HG03039 (cell line): ENCODE measurements at regions not wholly inside any gene's neighbourhood (a gene's known extent, or its start where the extent isn't known, plus 50 kb on each side); places are given as distances from the start of the nearest gene placed in this dataset.

ENCODE experiments used
- ATAC-seq: cut with Tn5 transposase; IDR thresholded peaks from one replicate; pipeline ENCODE4 v1.9.1; 2021; ENCODE audit warnings: mild to moderate bottlenecking, moderate library complexity; ENCODE audit not compliant: unreplicated experiment

GRCh38 chr15:39320355-39320754 is 260.5 kb upstream of the THBS1 start:
- ATAC-seq = no peak

GRCh38 chr15:39320886-39321285 is 260.0 kb upstream of the THBS1 start:
- ATAC-seq = no peak

GRCh38 chr15:39321977-39322376 is 258.9 kb upstream of the THBS1 start:
- no peak for ATAC-seq

GRCh38 chr15:39323157-39323556 is 257.7 kb upstream of the THBS1 start:
- ATAC-seq = no peak

- no peak for ATAC-seq
Measured at GRCh38 chr15:39323706-39324105, 257.2 kb upstream of the THBS1 start.

- ATAC-seq = no peak
Measured at GRCh38 chr15:39326306-39326975, 254.4 kb upstream of the THBS1 start.

GRCh38 chr15:39327005-39327730 is 253.7 kb upstream of the THBS1 start:
- ATAC-seq = no peak

GRCh38 chr15:39330061-39330460 is 250.8 kb upstream of the THBS1 start:
- no peak for ATAC-seq

- no peak for ATAC-seq
Measured at GRCh38 chr15:39331584-39331983, 249.3 kb upstream of the THBS1 start.

- no peak for ATAC-seq
Measured at GRCh38 chr15:39332846-39333245, 248.0 kb upstream of the THBS1 start.

GRCh38 chr15:39333393-39333792 is 247.5 kb upstream of the THBS1 start:
- ATAC-seq = no peak

- no peak for ATAC-seq
Measured at GRCh38 chr15:39333896-39334295, 247.0 kb upstream of the THBS1 start.

- ATAC-seq = no peak
Measured at GRCh38 chr15:39336926-39337325, 244.0 kb upstream of the THBS1 start.

- ATAC-seq = no peak
Measured at GRCh38 chr15:39338251-39338650, 242.6 kb upstream of the THBS1 start.

GRCh38 chr15:39340903-39341645 is 239.8 kb upstream of the THBS1 start:
- no peak for ATAC-seq

GRCh38 chr15:39344662-39345141 is 236.2 kb upstream of the THBS1 start:
- ATAC-seq = no peak

GRCh38 chr15:39345176-39345575 is 235.7 kb upstream of the THBS1 start:
- ATAC-seq = no peak

- no peak for ATAC-seq
Measured at GRCh38 chr15:39347453-39347852, 233.4 kb upstream of the THBS1 start.

GRCh38 chr15:39350785-39351184 is 230.1 kb upstream of the THBS1 start:
- ATAC-seq = no peak

GRCh38 chr15:39354189-39354588 is 226.7 kb upstream of the THBS1 start:
- no peak for ATAC-seq

- no peak for ATAC-seq
Measured at GRCh38 chr15:39357480-39358268, 223.2 kb upstream of the THBS1 start.
